ENCODE measurements at regions not wholly inside any gene's neighbourhood (a gene's known extent, or its start where the extent isn't known, plus 50 kb on each side); places are given as distances from the start of the nearest gene placed in this dataset.

DNA sequence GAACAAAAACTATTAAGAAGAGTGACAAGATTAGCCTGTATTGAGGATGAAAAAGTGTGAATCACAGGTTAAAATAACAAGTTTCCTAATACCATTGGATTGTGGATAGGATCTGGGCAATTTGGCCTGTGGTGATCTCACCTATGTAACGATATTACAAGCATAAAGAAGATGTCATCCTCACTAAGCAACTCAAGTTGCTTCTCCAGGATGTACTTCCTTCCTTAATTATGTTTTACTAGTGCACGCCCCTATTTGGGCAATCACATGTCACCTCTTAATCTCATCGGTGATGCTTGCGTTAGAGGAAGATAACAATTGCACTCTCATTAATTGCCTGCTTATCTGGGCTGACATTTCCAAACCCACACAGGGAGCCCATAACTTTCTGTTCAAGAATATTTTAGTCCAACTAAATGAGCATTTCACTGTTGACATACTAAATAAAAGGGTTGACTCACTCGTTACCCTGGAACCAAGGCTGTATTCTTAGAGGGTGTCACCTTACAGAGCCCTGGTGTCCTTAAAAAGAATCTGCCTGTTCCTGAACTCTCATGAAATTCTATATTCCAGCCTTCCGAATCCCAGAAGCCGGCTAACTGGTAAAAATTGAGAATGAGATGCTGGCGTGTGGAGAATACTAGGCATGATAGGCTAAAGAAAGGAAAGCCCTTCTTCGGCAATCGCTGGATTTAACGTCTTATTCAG lies 88.2 kb upstream of the ATXN1 start:
- Histone ChIP-seq H3K4me3 (no peak overlapping the region), H3K9me3 (no peaks in the 10 kb centered on the region), H3K4me1 (no peaks in the 10 kb centered on the region), H3K36me3 (no peaks in the 10 kb centered on the region), H3K27ac (replicated peaks in 1 of 4) (no peak overlapping the region), H3K27me3 (no peaks in the 10 kb centered on the region)
- 61% methylated on average over 11 of the region's 11 CpGs for WGBS
- no peak for DNase-seq (ENCODE audit: extremely low spot score)
- intact Hi-C loops (cut with DNase I) = no loop called here
- TF ChIP-seq POLR2A (IDR thresholded peaks at IDR 0.05; ENCODE audit: low read depth) (no peak), EP300 (IDR thresholded peaks at IDR 0.05) (no peak), POLR2AphosphoS5 (IDR thresholded peaks at IDR 0.05) (no peak)
- TF ChIP-seq, protein P1, sequence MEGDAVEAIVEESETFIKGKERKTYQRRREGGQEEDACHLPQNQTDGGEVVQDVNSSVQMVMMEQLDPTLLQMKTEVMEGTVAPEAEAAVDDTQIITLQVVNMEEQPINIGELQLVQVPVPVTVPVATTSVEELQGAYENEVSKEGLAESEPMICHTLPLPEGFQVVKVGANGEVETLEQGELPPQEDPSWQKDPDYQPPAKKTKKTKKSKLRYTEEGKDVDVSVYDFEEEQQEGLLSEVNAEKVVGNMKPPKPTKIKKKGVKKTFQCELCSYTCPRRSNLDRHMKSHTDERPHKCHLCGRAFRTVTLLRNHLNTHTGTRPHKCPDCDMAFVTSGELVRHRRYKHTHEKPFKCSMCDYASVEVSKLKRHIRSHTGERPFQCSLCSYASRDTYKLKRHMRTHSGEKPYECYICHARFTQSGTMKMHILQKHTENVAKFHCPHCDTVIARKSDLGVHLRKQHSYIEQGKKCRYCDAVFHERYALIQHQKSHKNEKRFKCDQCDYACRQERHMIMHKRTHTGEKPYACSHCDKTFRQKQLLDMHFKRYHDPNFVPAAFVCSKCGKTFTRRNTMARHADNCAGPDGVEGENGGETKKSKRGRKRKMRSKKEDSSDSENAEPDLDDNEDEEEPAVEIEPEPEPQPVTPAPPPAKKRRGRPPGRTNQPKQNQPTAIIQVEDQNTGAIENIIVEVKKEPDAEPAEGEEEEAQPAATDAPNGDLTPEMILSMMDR (IDR thresholded peaks at IDR 0.05) = no peak

DNA sequence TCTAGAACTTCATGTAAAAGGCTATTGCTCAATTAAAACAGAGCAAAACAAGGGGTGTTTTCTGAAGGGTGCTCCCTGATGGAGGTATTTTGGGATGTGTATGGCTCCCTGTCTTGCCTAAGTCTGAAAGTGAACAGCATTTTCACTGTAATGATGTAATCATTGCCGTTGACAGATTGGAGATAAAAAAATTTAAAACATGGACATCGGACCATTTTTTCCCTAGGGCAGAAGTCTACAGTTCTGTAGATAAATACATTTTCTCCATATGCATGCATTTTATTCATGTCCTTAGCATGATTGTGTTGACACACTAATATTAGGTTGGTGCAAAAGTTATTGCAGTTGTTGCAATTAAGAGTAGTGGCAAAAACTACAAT lies 85.1 kb upstream of the ATXN1 start:
- Histone ChIP-seq H3K4me1 (no peaks in the 10 kb centered on the region), H3K9me3 (no peaks in the 10 kb centered on the region), H3K4me3 (no peak overlapping the region), H3K27me3 (no peaks in the 10 kb centered on the region), H3K36me3 (no peaks in the 10 kb centered on the region), H3K27ac (replicated peaks in 1 of 4) (no peak overlapping the region)
- WGBS = 85% methylated on average over 2 of the region's 2 CpGs
- intact Hi-C loops (cut with DNase I) = no loop called here
- TF ChIP-seq POLR2A (IDR thresholded peaks at IDR 0.05; ENCODE audit: low read depth) (no peak), EP300 (IDR thresholded peaks at IDR 0.05) (no peak), POLR2AphosphoS5 (IDR thresholded peaks at IDR 0.05) (no peak)
- TF ChIP-seq, protein P1 (IDR thresholded peaks at IDR 0.05) = no peak
- no peak for DNase-seq (ENCODE audit: extremely low spot score)

DNA sequence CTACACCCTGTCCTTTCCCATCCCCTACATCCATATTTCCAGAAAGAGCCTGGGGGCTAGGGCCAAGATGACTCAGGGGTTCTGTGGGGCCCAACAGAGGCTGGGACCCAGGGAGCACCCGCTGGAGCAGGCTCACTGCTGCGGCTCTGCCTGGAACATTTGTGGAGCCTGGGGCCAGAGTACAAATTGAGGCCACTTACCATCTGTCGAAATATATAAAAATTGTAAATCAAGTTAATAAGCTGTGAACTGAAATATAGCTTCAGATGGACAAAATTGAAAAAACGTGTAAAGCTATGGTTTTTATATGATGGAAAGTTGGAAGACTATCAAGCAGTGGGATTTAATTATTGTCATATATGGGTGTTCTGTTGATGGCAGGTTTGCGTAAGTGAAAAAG lies 82.9 kb upstream of the ATXN1 start:
- DNase-seq (ENCODE audit: extremely low spot score) = no peak
- intact Hi-C loops (cut with DNase I) = no loop called here
- 93% methylated on average over 5 of the region's 5 CpGs for WGBS
- no peak overlapping the region for H3K27ac ChIP-seq (replicated peaks in 1 of 4)
- no peaks in the 10 kb centered on the region for H3K9me3 ChIP-seq
- H3K27me3 ChIP-seq = no peaks in the 10 kb centered on the region
- no peaks in the 10 kb centered on the region for H3K36me3 ChIP-seq
- no peak for TF ChIP-seq POLR2A (IDR thresholded peaks at IDR 0.05; ENCODE audit: low read depth)
- no peak for TF ChIP-seq EP300 (IDR thresholded peaks at IDR 0.05)
- TF ChIP-seq, protein P1 (IDR thresholded peaks at IDR 0.05) = no peak
- no peak for TF ChIP-seq POLR2AphosphoS5 (IDR thresholded peaks at IDR 0.05)
- no peak overlapping the region for H3K4me3 ChIP-seq
- no peaks in the 10 kb centered on the region for H3K4me1 ChIP-seq

DNA sequence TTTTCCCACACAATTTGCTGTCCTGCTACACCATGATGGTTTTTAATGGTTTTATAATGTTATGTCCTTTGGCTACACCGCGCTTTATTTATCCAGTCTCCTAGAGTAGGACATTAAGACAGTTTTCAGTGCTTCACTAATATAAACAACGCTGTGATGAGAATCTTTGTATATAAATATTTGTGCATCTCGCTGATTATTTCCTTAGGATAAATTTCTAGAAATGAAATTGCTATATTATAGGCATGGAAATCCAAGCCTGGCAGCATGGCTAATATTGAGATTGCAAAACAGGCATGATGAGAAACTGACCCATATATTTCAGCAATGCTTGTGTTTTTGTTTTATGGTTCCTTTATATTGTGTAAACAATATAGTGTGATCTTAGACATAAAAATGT lies 81.4 kb upstream of the ATXN1 start:
- Histone ChIP-seq H3K27ac (replicated peaks in 1 of 4) (no peak overlapping the region), H3K27me3 (no peaks in the 10 kb centered on the region), H3K4me3 (no peak overlapping the region), H3K36me3 (no peaks in the 10 kb centered on the region), H3K9me3 (no peaks in the 10 kb centered on the region), H3K4me1 (no peaks in the 10 kb centered on the region)
- WGBS = 92% methylated on average over 4 of the region's 4 CpGs
- no peak for TF ChIP-seq POLR2AphosphoS5 (IDR thresholded peaks at IDR 0.05)
- TF ChIP-seq EP300 (IDR thresholded peaks at IDR 0.05) = no peak
- no peak for TF ChIP-seq POLR2A (IDR thresholded peaks at IDR 0.05; ENCODE audit: low read depth)
- TF ChIP-seq, protein P1 (IDR thresholded peaks at IDR 0.05) = no peak
- DNase-seq (ENCODE audit: extremely low spot score) = no peak
- intact Hi-C loops (cut with DNase I) = no loop called here

DNA sequence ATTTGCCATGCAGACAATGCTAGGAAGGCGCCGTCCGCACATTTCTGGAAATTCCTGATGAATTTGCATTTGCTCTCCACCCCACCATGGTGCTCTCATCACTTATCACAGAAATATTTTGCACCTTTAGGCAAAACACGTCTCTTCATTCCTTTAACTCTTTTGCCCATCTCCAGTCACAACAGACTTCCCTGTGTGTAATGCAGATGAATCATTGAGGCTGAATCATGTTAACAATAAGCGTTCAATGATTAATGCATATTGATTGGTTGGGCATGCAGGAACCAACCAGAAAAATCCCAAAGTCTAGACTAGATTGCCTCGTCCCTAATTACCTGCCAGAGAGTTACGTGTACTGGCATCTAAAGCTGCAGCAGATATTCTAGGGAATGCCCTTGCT lies 80.0 kb upstream of the ATXN1 start:
- peaks cover 6 to 9% (median 8%) of the 10 kb centered on the region in 4 donors for H3K4me1 ChIP-seq
- H3K27ac ChIP-seq (replicated peaks in 1 of 4) = no peak overlapping the region
- no peak for DNase-seq (ENCODE audit: extremely low spot score)
- no peak overlapping the region for H3K4me3 ChIP-seq
- no peak for TF ChIP-seq EP300 (IDR thresholded peaks at IDR 0.05)
- no peak for TF ChIP-seq POLR2A (IDR thresholded peaks at IDR 0.05; ENCODE audit: low read depth)
- TF ChIP-seq POLR2AphosphoS5 (IDR thresholded peaks at IDR 0.05) = no peak
- TF ChIP-seq, protein P1 (IDR thresholded peaks at IDR 0.05) = no peak
- WGBS = 94% methylated on average over 7 of the region's 7 CpGs
- intact Hi-C loops (cut with DNase I) = no loop called here
- H3K9me3 ChIP-seq = no peaks in the 10 kb centered on the region
- no peaks in the 10 kb centered on the region for H3K27me3 ChIP-seq
- H3K36me3 ChIP-seq = no peaks in the 10 kb centered on the region

Measured in esophagus muscularis mucosa (tissue), 4 donors.